Prostate gland (tissue), 2 donors: ENCODE measurements at regions not wholly inside any gene's neighbourhood (a gene's known extent, or its start where the extent isn't known, plus 50 kb on each side); places are given as distances from the start of the nearest gene placed in this dataset.

Source experiments
- DNase-seq: peaks from one replicate; pipeline ENCODE4 v3.0.0-alpha.2; 2019; ENCODE audit warnings: low spot score
- H3K27ac ChIP-seq, 2 donors: fragments of 200-600 bp; sonication (generic); 2 replicates each; pipeline ENCODE4 v1.5.1; 2017 to 2019
- H3K27me3 ChIP-seq: fragments of 200-600 bp; sonication (generic); replicated peaks from 2 replicates; pipeline ENCODE4 v1.5.1; 2019; ENCODE audit not compliant: insufficient read depth
- H3K36me3 ChIP-seq, 2 donors: fragments of 200-600 bp; sonication (generic); 1 replicate in 1 of 2; 2 replicates in 1 of 2; pipeline versions ENCODE4 v1.5.1 to v1.8.1; 2017 to 2019
- H3K4me1 ChIP-seq: fragments of 200-600 bp; sonication (generic); replicated peaks from 2 replicates; pipeline ENCODE4 v1.5.1; 2019
- H3K4me3 ChIP-seq, 2 donors: fragments of 200-600 bp; sonication (generic); 2 replicates each; pipeline ENCODE4 v1.5.1; 2017 to 2019
- H3K9me3 ChIP-seq: fragments of 200-600 bp; sonication (generic); 2 replicates; pipeline ENCODE4 v1.5.1; 2017
- CTCF ChIP-seq, 4 experiments: fragments of 200-600 bp in 2 of 4; fragments of 450-650 bp in 2 of 4; sonication (generic) in 2 of 4; IDR thresholded peaks; 1 replicate in 3 of 4; 2 replicates in 1 of 4; pipeline ENCODE4 v1.5.1; 2016 to 2019; ENCODE audit warnings: antibody characterized with exemption in 4 of 4, mild to moderate bottlenecking in 2 of 4, moderate library complexity in 2 of 4
- POLR2A ChIP-seq: fragments of 450-650 bp; IDR thresholded peaks from one replicate; pipeline ENCODE4 v1.6.1; 2016; ENCODE audit warnings: antibody characterized with exemption, mild to moderate bottlenecking
- POLR2AphosphoS5 ChIP-seq: sonication (generic); formaldehyde crosslinking; IDR thresholded peaks from one replicate; pipeline ENCODE4 v1.6.1; 2017; ENCODE audit warnings: antibody characterized with exemption
- WGBS: methylation state at CpG from one replicate; pipeline ENCODE4 v1.1.5; 2018; 5-methylcytosine and 5-hydroxymethylcytosine counted together
- intact Hi-C: fragments of 100-400 bp; cut with DNase I; formaldehyde crosslinking; loops from one replicate; pipeline ENCODE4 v1.14.2; 2022

GRCh38 chr10:6907877-6908530 is 327.9 kb upstream of the PRKCQ start:
- no peaks in the 10 kb centered on the region for H3K27me3 ChIP-seq
- H3K36me3 ChIP-seq: no peaks in the 10 kb centered on the region
- H3K9me3 ChIP-seq: no peaks in the 10 kb centered on the region
- TF ChIP-seq POLR2AphosphoS5 (no peak), POLR2A (no peak), CTCF (IDR thresholded peaks at IDR 0.05) (no peak)
- H3K27ac ChIP-seq: no peak overlapping the region
- WGBS: 73% methylated on average over 4 of the region's 4 CpGs
- DNase-seq: no peak
- H3K4me3 ChIP-seq: no peak overlapping the region
- no peaks in the 10 kb centered on the region for H3K4me1 ChIP-seq
- intact Hi-C loops: no loop called here

- no peak overlapping the region for H3K4me3 ChIP-seq
- TF ChIP-seq CTCF (IDR thresholded peaks at IDR 0.05) (no peak), POLR2A (no peak), POLR2AphosphoS5 (no peak)
- intact Hi-C loops: no loop called here
- H3K9me3 ChIP-seq: no peaks in the 10 kb centered on the region
- WGBS: 93% methylated on average over 2 of the region's 2 CpGs
- H3K4me1 ChIP-seq: no peaks in the 10 kb centered on the region
- H3K27ac ChIP-seq: no peak overlapping the region
- no peak for DNase-seq
- no peaks in the 10 kb centered on the region for H3K36me3 ChIP-seq
- H3K27me3 ChIP-seq: no peaks in the 10 kb centered on the region
Measured at GRCh38 chr10:6894405-6894804, 314.3 kb upstream of the PRKCQ start.

GRCh38 chr10:6892864-6893263 is 312.8 kb upstream of the PRKCQ start:
- WGBS: 84% methylated on average over 2 of the region's 2 CpGs
- no peak for DNase-seq
- intact Hi-C loops: no loop called here

GRCh38 chr10:6891924-6892323 is 311.8 kb upstream of the PRKCQ start:
- Histone ChIP-seq H3K27ac (no peak overlapping the region), H3K4me1 (no peaks in the 10 kb centered on the region), H3K36me3 (no peaks in the 10 kb centered on the region), H3K9me3 (no peaks in the 10 kb centered on the region), H3K4me3 (no peak overlapping the region), H3K27me3 (no peaks in the 10 kb centered on the region)
- no peak for TF ChIP-seq CTCF (IDR thresholded peaks at IDR 0.05)
- no peak for TF ChIP-seq POLR2A
- no peak for TF ChIP-seq POLR2AphosphoS5
- intact Hi-C loops: no loop called here
- WGBS: 95% methylated on average over 4 of the region's 4 CpGs
- DNase-seq: no peak

More at GRCh38 chr10:6892864-6893263, 312.8 kb upstream of the PRKCQ start:
- H3K27ac ChIP-seq: no peak overlapping the region
- H3K27me3 ChIP-seq: no peaks in the 10 kb centered on the region
- no peaks in the 10 kb centered on the region for H3K36me3 ChIP-seq
- TF ChIP-seq POLR2A (no peak), POLR2AphosphoS5 (no peak), CTCF (IDR thresholded peaks at IDR 0.05) (no peak)
- no peaks in the 10 kb centered on the region for H3K9me3 ChIP-seq
- no peaks in the 10 kb centered on the region for H3K4me1 ChIP-seq
- H3K4me3 ChIP-seq: no peak overlapping the region

GRCh38 chr10:6889718-6890117 is 309.6 kb upstream of the PRKCQ start:
- Histone ChIP-seq H3K9me3 (no peaks in the 10 kb centered on the region), H3K4me1 (no peaks in the 10 kb centered on the region), H3K27me3 (no peaks in the 10 kb centered on the region), H3K27ac (no peak overlapping the region), H3K36me3 (no peaks in the 10 kb centered on the region), H3K4me3 (no peak overlapping the region)
- DNase-seq: no peak
- intact Hi-C loops: no loop called here
- WGBS: 58% methylated on average over 3 of the region's 3 CpGs
- TF ChIP-seq POLR2A (no peak), POLR2AphosphoS5 (no peak), CTCF (IDR thresholded peaks at IDR 0.05) (no peak)
